Hepatocyte (in vitro differentiated cells): ENCODE measurements at regions not wholly inside any gene's neighbourhood (a gene's known extent, or its start where the extent isn't known, plus 50 kb on each side); places are given as distances from the start of the nearest gene placed in this dataset.

Source experiments
- CTCF ChIP-seq: fragments of 200-600 bp; sonication (generic); IDR thresholded peaks from 2 replicates; pipeline ENCODE4 v1.5.1; 2016; ENCODE audit warnings: antibody characterized with exemption, mild to moderate bottlenecking; ENCODE audit not compliant: poor library complexity
- EZH2 ChIP-seq: fragments of 200-600 bp; sonication (generic); IDR thresholded peaks from 2 replicates; pipeline ENCODE4 v1.6.1; 2016; ENCODE audit warnings: antibody characterized with exemption, mild to moderate bottlenecking, borderline replicate concordance

- TF ChIP-seq EZH2 (no peak), CTCF (no peak)
These were observed 644.1 kb upstream of the SEMA3D start for GRCh38 chr7:85830982-85831381.
